Inferior parietal cortex (tissue), 1 donor: ENCODE measurements at regions not wholly inside any gene's neighbourhood (a gene's known extent, or its start where the extent isn't known, plus 50 kb on each side); places are given as distances from the start of the nearest gene placed in this dataset.
A peak's percentile ranks its signal among the peaks of the same experiment; 100 is the strongest.
"Not testable (repeated sequence)": the region's sequence is repeated elsewhere in the genome, so short reads cannot be mapped to it uniquely, and the experiment has no call there.

ENCODE experiments used
- DNase-seq: peaks from one replicate; pipeline ENCODE4 v3.0.0-alpha.2; 2016; ENCODE audit errors: extremely low spot score

- DNase-seq = no peak
Observed at GRCh38 chr6:86079938-86080337, 437.3 kb upstream of the SYNCRIP start.

- no peak for DNase-seq
Observed at GRCh38 chr6:86070151-86070550, 427.5 kb upstream of the SYNCRIP start.

- not testable (repeated sequence) for DNase-seq
Observed at GRCh38 chr6:86065002-86065401, 422.3 kb upstream of the SYNCRIP start.

- not testable (repeated sequence) for DNase-seq
Observed at GRCh38 chr6:86057293-86057980, 414.8 kb upstream of the SYNCRIP start.

- DNase-seq = no peak
Observed at GRCh38 chr6:86045038-86045437, 402.4 kb upstream of the SYNCRIP start.

- no peak for DNase-seq
Observed at GRCh38 chr6:86042214-86042613, 399.5 kb upstream of the SYNCRIP start.

GRCh38 chr6:86031713-86032112 is 389.0 kb upstream of the SYNCRIP start:
- DNase-seq = peak; percentile 17

GRCh38 chr6:86030875-86031274 is 388.2 kb upstream of the SYNCRIP start:
- DNase-seq = no peak

- DNase-seq = no peak
Observed at GRCh38 chr6:86028776-86029175, 386.1 kb upstream of the SYNCRIP start.

- DNase-seq = not testable (repeated sequence)
Observed at GRCh38 chr6:86026890-86027289, 384.2 kb upstream of the SYNCRIP start.

GRCh38 chr6:86017236-86017635 is 374.6 kb upstream of the SYNCRIP start:
- DNase-seq = no peak

GRCh38 chr6:86016567-86016966 is 373.9 kb upstream of the SYNCRIP start:
- DNase-seq = no peak

- no peak for DNase-seq
Observed at GRCh38 chr6:86016077-86016476, 373.4 kb upstream of the SYNCRIP start.

GRCh38 chr6:86012991-86013390 is 370.3 kb upstream of the SYNCRIP start:
- not testable (repeated sequence) for DNase-seq

- no peak for DNase-seq
Observed at GRCh38 chr6:86010915-86011786, 368.5 kb upstream of the SYNCRIP start.

GRCh38 chr6:85997206-85997605 is 354.5 kb upstream of the SYNCRIP start:
- no peak for DNase-seq

- no peak for DNase-seq
Observed at GRCh38 chr6:85996034-85996375, 353.3 kb upstream of the SYNCRIP start.

GRCh38 chr6:85995339-85996033 is 352.8 kb upstream of the SYNCRIP start:
- DNase-seq = no peak

GRCh38 chr6:85986681-85987080 is 344.0 kb upstream of the SYNCRIP start:
- DNase-seq = no peak

GRCh38 chr6:85983032-85983659 is 340.5 kb upstream of the SYNCRIP start:
- DNase-seq = no peak

- no peak for DNase-seq
Observed at GRCh38 chr6:85977661-85978060, 335.0 kb upstream of the SYNCRIP start.

GRCh38 chr6:85975957-85976356 is 333.3 kb upstream of the SYNCRIP start:
- DNase-seq = no peak
